Epithelial cell of prostate (primary cell): ENCODE measurements at regions not wholly inside any gene's neighbourhood (a gene's known extent, or its start where the extent isn't known, plus 50 kb on each side); places are given as distances from the start of the nearest gene placed in this dataset.

ENCODE experiments used
- DNase-seq: peaks from one replicate; pipeline ENCODE4 v3.0.0-alpha.2; 2011; ENCODE audit warnings: low read depth, low spot score
- H3K27ac ChIP-seq: fragments of 450-650 bp; 2 replicates; pipeline ENCODE4 v1.5.1; 2017; ENCODE audit warnings: mild to moderate bottlenecking

DNA sequence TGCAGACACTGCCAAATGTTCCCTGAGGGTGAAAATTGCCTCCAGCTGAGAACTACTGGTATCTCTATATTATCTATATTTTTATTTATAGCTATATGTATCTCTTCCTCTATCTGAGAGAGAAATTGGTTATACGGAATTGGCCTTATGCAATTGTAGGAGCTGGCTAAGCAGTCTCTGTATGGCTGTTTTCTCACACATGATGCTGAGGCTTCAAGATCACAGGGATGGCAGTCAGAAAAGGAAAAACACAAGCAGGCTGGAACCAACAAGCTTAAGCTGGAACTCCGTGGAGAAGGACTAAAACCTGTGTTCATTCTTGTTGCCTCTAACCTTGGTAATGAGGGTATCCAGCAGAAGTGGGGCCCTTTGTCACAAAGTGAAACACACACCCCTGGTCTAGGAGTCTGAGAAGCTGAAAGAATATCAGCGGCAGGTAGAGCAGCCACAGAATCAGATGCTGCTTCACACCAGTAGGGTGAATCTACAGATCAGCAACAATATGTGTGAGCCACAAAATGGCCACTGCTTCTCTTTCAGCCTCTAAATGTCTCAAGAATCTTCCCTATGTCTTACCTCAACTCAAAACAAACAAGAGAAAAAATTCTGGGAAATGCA, 166.5 kb upstream of the PPP1R2C start:
- DNase-seq: no peak
- H3K27ac ChIP-seq: no peak overlapping the region

DNA sequence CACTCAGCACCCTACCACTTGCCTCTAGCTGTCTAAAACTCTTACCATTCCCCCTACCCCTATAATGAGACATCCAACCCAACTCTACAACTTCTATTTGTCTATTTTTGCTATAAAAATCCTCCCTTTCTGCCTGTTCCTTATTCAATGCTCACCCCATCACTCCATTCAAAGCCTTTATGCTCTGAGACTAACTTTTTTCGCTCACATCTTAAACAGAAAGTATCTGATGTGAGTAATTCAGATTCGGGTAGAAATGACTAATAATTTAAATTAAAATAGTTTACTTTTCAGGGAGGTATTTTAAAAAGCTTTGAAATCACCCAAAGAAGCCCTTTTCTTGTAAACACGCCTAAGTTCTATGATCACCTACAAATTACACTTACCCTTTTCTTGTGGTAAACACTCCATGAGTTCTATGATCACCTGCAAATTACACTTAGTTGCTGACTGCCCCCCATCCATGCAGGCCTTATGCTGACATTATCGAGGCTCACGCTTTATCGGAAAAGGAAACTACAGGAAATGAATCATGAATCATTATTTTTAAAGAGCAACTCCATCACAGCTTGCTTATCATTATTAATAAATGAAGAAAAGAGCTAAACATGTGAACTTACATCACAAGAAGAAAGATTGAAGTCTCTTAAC, 168.7 kb upstream of the PPP1R2C start:
- H3K27ac ChIP-seq: no peak overlapping the region

DNA sequence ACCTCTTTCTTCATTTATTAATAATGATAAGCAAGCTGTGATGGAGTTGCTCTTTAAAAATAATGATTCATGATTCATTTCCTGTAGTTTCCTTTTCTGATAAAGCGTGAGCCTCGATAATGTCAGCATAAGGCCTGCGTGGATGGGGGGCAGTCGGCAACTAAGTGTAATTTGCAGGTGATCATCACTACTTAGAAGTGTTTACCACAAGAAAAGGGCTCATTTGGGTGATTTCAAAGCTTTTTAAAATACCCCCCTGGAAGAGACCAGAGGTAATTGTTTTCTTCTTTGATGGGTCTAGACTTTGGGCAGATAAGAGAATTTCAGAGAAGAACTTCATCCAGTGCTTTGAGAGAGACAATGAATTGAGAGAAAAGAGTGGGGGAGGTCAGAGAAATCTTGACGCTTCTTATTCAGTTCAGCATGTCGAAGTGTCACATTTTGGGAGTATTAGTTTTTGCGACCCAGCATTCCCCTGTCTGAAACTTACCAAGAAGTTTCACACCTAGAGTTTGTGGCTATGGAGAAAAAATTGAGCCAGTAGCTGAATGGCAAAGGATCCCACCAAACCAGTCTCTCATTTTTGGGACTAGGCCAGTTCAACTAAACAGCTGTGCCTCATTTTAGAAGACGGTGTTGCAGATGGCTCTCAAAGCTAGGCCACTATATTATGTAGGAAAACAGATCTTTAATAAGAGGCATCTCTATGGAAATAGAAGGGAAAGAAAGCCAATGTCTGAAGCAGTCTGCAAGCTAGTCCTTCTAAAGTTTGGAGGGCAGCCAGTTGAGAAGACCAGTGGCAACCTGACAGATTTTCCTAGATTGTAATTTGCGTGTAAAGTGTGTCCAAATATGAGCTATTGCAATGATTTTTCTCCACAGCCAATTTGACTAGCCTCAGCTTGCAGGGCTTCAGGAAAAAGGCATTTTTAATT, 171.0 kb upstream of the PPP1R2C start:
- H3K27ac ChIP-seq: no peak overlapping the region
- DNase-seq: no peak

More for the DNA sequence above, 168.7 kb upstream of the PPP1R2C start:
- no peak for DNase-seq

DNA sequence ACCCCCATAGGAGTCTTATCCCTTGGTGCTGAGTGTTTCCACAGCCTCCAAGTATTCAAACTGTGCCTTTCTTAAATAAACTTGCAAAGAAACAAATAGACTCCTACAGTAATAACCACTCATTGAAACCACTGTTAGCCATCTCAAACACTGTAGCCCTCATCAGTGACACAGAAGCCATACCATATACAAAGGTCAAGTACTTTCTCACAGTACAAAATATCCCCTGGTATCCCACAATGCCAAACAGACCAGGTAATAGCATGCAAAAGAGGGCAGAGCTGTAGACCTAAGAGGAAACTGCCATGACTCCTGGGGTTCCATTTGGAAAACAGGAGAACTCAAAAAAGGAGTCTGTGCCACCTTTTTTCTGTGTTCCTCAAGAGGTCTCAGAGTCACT, 173.8 kb upstream of the PPP1R2C start:
- no peak overlapping the region for H3K27ac ChIP-seq
- DNase-seq: no peak

DNA sequence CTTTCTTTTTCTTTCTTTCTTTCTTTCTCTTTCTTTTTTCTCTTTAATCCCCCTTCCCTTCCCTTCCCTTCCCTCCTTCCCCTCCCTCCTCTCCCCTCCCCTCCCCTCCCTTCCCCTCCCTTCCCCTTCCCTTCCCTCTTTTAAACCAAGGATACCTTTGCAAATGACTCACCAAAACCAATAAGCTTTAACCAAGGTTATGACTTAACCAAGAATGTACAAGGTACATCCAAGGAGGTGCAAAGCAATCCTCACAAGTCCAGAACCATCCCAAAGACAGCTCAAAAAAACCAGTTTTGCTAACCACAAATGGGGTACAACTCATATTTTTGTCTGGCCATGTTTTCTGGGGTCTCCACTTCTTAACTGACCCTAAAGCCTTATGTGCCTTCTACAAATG, 174.7 kb upstream of the PPP1R2C start:
- no peak for DNase-seq
- H3K27ac ChIP-seq: no peak overlapping the region

DNA sequence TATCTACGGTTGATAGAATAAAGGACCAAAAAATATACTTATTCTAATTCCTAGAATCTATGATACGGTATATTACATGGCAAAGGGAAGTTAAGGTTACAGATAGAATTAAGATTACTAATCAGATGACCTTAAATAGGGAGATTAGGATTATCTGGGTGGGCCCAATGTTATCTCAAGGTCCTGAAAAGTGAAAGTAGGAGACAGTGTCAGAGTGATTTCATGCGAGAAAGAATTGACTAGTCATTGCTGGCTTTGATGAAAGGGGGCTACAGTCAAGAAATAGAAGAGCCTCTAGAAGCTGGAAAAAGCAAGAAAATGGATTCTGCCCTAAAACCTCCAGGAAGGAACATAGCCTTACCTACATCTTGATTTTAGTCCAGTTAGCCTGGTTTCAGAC, 176.9 kb upstream of the PPP1R2C start:
- H3K27ac ChIP-seq: no peak overlapping the region
- DNase-seq: no peak

DNA sequence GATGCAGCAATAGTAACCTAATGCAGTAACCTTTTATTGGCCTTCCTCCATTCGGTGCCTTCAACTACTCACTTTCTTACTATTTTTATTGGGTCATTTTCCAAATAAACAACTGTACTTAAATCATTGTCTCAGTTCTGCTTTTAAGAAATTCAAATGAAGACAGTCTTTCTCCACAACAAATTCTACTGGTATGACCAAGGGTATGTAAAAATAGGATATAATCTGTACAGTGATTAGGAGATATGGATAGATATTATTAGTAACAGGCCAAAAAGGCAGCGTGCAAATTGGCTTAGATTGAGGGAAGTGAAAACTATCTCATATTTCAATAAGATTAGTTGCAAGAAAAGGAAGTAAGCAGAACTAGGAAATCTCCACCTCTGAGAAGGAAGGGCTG, 177.4 kb upstream of the PPP1R2C start:
- DNase-seq: no peak
- no peak overlapping the region for H3K27ac ChIP-seq

DNA sequence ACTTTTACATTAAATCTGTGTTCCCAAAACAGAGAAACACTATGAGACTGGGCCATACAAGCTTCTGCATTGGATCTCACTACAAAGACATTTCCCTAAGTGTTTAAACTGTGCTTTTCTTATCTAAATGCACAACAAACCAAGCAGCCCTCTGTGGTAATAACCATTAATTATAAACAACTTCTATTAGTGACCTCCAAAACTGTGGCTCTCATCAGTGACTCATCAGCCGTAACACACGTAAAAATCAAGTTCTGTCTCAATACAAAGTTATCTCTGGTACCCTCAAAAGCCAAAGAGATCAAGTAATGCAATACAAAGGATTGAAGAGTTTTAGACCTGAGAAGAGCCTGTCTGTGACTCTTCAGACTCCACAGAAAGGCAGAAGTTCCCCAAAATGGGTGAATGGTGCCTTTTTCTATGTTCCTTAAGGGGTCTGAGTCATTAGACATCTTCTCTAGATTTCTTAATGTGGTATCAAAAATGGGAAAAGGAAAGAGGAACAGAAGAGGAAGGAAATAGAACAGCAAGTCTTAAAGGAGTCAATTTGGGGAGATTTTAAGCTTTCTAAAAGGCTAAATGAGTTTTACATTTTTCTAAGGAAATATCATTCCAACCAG, 189.8 kb upstream of the PPP1R2C start:
- DNase-seq: no peak
- H3K27ac ChIP-seq: no peak overlapping the region

DNA sequence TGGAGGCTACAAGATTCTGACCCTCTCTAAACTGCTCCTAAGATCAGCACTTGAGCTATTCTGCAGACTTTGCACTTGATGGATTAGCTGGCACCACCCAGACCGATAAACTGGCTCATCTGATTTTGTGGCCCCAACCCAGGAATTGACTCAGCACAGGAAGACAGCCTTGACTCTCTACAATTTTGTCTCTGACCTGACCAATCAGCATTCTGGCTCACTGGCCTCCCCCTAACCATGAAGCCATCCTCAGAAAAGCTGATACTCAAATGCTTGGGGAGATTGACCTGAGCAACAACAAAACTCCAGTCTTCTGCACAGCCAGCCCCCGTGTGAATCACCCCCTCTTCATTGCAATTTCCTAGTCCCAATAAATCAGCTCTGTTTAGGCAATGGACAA, 195.4 kb upstream of the PPP1R2C start:
- DNase-seq: no peak
- no peak overlapping the region for H3K27ac ChIP-seq

DNA sequence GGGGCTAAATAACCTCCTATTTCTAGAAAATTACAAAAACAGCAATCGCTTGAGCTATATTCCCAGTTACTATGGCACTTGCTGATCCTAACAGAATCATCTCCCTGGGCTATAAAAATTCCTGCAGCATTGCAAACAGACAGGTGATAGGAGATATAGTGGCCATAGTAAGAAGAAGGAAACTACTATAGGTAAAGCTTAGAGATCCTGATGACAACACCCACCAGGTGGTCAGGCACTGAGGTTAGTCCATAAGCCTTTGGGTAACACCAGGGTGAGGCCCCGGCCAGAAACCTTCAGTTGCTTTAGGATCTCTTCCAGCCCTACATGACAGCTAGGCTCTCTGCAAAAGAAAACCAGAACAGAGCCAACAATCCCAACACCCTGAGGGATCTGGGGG, 197.9 kb upstream of the PPP1R2C start:
- DNase-seq: no peak
- H3K27ac ChIP-seq: no peak overlapping the region

DNA sequence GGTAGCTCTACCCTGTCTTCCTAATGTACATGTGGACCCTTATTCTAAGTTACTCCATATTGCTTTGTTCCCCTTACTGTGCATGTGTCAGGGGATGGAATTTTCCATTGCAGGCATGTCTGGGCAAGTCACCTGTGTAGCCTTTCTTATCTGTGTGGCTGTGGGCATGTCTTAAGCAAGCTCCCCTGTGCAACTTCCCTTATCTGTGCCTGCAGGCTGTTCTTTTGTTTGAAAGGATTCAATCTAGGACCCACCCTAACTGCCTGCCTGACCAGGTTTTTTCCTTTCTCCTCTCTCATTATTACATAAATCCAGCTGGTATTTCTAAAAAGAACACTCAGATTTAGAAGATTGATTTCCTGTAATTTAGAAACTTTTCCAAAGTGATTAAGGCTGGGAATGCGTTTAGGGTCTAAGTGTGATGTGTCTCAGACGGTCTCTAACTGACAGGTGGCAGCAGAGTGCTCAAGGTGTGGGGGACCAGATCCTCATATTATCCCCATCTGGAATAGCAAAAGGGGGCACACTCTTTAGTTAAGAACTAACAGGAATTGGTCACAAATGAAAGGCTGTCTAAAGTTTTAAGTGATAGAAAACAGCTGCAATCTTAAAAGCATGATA, 198.9 kb upstream of the PPP1R2C start:
- no peak for DNase-seq
- H3K27ac ChIP-seq: peak overlapping the region; percentile 14

DNA sequence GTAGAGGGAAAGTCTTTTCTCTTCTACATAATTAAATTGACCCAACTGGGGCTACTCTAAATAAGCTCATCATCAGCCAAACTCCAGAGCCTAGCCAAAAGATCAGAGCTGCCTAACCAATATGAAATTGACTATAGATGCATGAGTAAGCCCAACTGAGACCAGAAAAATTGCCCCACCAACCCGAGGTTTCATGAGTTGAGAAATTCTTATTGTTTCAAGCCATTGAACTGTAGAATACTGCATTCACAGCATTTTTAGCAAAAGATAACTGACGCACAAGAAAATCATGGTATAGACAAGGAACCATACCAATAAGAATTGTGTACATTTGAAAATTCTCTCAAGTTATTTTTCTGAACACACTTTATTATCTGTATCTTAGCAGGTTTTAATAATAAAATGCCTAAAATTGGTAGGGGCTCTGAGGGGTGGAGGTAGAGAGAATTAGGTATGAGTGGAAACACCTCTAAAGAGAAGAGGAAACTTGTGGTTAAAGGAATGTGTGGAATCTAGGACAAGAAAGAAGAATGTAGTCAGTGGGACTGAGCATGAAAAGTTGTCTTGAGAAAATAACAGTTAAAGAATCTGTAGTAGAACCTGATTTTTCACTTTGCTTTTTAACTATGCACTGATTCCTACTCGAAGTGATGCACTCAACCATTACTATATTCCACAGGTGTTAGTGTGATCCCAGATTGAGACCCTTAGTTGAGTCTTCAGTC, 200.9 kb upstream of the PPP1R2C start:
- no peak overlapping the region for H3K27ac ChIP-seq
- DNase-seq: no peak

DNA sequence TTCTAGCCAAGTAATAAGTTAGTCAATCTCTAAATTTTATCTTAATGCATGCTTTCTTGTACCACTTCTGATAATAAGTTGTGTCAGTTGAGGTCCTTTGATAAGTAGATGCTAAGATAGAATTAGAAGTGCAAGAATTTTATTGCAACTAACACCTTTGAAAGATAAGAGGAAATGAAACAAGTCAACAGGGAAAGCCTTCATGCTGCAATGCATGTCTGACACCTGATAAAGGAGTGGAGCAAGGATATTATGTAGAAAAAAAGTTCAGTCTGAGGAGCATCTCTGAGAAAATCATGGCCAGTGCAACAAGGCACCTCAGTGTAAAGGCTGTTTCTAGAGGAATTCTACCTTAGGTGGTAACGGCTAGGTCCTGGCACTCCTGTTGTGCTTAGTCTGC, 210.7 kb upstream of the PPP1R2C start:
- no peak overlapping the region for H3K27ac ChIP-seq
- DNase-seq: no peak

DNA sequence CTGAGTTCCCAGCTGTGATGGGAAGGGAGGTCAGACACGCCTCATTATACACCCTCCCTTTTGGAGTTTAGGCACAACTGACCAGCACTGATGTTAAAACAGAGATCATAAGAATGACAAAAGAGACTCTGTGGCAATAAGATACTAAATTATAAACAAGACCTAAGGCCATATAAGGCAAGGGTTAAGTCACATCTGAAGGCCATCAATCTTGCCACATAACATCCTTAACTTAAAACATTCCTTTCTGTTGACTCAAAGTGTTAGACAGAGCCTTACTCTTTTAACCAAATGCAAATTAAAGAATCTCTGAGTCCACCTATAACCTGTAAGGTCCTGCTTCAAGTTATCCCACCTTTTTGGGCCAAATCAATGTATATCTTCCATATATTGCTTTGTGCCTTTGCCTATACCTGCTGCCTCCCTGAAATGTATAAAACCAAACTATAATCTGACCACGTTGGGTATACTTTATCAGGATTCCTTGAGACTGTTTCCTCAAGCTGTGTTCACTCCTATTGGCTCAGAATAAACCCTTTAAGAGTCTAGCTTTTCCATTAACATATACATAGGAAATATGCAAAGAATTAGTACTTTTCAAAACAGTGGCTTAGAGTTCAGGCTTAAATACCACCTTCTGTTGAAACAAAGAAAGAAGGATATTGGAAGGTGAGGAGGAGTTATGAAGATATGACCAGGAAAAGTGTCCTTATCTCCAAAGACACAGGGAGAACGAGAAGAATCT, 214.4 kb upstream of the PPP1R2C start:
- DNase-seq: no peak
- H3K27ac ChIP-seq: no peak overlapping the region

DNA sequence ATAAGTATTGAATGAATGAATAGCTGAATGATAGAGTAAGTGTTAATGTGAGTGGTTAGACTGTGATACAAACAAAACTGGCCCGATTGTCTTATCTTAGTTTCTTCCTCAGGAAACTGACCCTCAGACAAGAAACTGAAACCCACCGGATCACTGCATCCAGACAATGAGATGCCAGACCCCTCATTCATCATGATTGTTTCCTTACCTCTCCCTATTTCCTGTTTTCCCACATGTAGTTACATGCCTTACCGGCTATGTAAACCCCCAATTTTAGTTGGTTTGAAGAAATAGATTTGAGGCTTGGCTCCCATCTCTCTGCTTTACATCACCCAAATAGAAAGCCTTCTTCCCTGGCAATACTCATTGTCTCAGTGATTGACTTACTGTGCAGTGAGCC, 218.9 kb upstream of the PPP1R2C start:
- DNase-seq: no peak
- no peak overlapping the region for H3K27ac ChIP-seq

DNA sequence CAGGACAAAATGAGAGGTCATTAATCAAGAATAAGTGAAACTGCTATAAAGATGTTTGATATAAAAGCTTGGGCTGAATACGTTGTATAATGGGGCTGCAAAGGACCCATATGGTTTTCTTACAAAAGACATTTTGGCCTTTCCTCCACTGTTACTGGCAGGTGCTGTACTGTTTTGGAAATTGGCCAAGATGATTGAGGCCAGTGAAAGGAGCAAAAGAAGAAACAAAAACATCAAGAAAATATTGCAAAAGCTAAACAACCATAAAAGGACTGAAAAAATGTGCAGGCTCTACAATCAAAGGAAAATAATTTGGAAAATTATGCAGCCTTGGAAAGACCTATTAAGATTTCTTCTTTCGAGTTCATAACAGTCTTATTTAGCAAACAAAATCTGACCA, 222.2 kb upstream of the PPP1R2C start:
- DNase-seq: no peak
- H3K27ac ChIP-seq: no peak overlapping the region

DNA sequence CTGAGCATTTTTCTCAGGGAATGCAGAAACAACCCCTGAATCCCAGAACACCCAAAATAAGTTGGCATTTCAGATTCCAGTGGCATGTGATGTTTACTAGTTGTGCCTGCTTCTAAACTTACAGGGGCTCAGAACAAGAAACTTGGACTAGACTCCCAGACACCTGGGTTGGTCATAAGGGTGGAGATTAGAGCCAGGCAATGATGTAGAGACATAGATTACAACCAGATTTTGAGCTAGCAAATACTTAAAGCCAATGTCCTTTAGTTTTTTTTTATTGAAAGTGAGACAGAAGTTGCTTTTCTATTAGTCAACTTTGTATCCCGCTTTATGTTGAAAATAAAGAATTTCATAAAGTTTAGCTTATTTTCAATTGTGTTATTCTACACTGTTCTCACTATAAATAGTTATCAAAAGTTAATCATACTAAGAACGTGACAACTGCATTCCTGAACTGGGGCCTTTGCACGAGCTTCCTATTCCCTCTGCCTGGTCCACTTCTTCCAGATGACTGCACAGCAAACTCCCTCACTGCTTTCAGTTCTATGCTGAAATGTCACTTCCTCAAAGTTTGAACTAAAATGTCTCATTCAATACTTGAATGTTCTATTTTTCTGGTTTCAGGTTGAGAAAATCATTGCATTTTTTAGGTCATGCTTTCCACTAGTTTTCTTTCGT, 224.7 kb upstream of the PPP1R2C start:
- no peak for DNase-seq
- no peak overlapping the region for H3K27ac ChIP-seq

DNA sequence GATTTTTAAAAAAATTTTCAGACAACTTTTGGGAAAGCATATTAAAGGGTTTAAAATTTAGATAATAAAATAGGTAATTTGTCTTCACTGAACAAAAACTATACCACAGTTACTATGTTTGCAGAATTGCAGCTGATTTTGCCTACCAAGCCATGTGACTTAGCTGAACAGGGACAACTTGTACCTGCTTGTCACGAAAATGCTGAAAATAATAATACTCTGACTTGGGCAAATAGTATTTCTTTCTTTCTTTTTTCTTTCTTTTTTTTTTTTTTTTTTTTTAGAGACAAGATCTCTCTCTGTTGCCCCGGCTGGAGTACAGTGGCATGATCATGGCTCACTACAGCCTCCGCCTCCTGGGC, 225.2 kb upstream of the PPP1R2C start:
- no peak for DNase-seq
- no peak overlapping the region for H3K27ac ChIP-seq

DNA sequence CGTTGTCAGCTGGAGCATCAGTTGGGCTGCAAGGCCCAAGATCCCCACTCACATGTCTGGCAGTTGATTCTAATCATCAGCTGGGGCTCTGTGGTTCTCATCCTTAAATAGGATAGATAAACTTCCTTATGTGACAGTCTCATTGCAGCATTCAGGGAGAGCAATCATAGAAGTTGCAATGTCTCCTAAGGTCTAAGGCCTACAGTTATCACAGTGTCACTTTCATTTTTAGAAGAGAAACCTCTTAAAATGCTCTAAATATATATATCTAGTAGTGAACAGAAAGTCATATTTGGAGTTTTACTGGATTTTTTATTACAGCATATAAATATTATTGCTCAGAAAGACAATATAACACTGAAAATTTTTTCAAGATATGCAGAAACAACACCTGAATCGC, 226.0 kb upstream of the PPP1R2C start:
- no peak for DNase-seq

More for the DNA sequence above, 226.0 kb upstream of the PPP1R2C start:
- H3K27ac ChIP-seq: no peak overlapping the region
